ENCODE measurements at regions not wholly inside any gene's neighbourhood (a gene's known extent, or its start where the extent isn't known, plus 50 kb on each side); places are given as distances from the start of the nearest gene placed in this dataset.

- H3K36me3 Mint-ChIP-seq (ENCODE audit: unreplicated experiment) = no peaks in the 10 kb centered on the region
- H3K27ac Mint-ChIP-seq (ENCODE audit: unreplicated experiment) = no peak overlapping the region
- no peak for DNase-seq (ENCODE audit: extremely low spot score, unreplicated experiment)
- H3K4me3 Mint-ChIP-seq (ENCODE audit: unreplicated experiment) = no peak overlapping the region
- H3K4me1 Mint-ChIP-seq (ENCODE audit: unreplicated experiment) = no peaks in the 10 kb centered on the region
- TF ChIP-seq, protein P1, sequence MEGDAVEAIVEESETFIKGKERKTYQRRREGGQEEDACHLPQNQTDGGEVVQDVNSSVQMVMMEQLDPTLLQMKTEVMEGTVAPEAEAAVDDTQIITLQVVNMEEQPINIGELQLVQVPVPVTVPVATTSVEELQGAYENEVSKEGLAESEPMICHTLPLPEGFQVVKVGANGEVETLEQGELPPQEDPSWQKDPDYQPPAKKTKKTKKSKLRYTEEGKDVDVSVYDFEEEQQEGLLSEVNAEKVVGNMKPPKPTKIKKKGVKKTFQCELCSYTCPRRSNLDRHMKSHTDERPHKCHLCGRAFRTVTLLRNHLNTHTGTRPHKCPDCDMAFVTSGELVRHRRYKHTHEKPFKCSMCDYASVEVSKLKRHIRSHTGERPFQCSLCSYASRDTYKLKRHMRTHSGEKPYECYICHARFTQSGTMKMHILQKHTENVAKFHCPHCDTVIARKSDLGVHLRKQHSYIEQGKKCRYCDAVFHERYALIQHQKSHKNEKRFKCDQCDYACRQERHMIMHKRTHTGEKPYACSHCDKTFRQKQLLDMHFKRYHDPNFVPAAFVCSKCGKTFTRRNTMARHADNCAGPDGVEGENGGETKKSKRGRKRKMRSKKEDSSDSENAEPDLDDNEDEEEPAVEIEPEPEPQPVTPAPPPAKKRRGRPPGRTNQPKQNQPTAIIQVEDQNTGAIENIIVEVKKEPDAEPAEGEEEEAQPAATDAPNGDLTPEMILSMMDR (IDR thresholded peaks at IDR 0.05) = no peak
- H3K27me3 Mint-ChIP-seq (ENCODE audit: unreplicated experiment) = peaks cover 5% of the 10 kb centered on the region
- no peaks in the 10 kb centered on the region for H3K9me3 Mint-ChIP-seq (ENCODE audit: unreplicated experiment)
Measured at GRCh38 chr16:63349961-63350360, 1313.7 kb upstream of the CDH8 start.

DNA sequence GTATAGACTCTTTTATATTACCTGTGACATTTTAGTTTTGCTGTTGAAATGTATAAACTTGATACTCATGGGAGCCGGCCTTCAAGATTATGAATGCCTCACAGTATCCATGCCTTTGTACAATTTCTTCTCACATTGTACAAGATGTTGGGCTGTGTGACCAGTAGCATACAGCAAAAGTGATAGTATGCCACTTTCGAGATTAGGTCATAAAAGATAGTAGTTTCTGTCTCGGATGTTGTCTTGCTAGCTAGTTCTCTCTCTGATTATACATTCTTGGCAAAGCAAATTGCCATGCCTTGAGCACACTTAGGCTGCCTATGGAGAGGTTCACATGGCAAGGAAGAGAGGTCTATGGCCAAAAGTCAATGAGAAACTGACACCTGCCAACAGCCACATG is 1309.8 kb upstream of the CDH8 start:
- no peak for DNase-seq (ENCODE audit: extremely low spot score, unreplicated experiment)
- H3K4me1 Mint-ChIP-seq (ENCODE audit: unreplicated experiment) = no peaks in the 10 kb centered on the region
- TF ChIP-seq, protein P1 (IDR thresholded peaks at IDR 0.05) = no peak
- no peaks in the 10 kb centered on the region for H3K36me3 Mint-ChIP-seq (ENCODE audit: unreplicated experiment)
- H3K27me3 Mint-ChIP-seq (ENCODE audit: unreplicated experiment) = peaks cover 5% of the 10 kb centered on the region
- no peak overlapping the region for H3K4me3 Mint-ChIP-seq (ENCODE audit: unreplicated experiment)
- no peak overlapping the region for H3K27ac Mint-ChIP-seq (ENCODE audit: unreplicated experiment)
- H3K9me3 Mint-ChIP-seq (ENCODE audit: unreplicated experiment) = no peaks in the 10 kb centered on the region

- TF ChIP-seq, protein P1 (IDR thresholded peaks at IDR 0.05) = no peak
- H3K4me3 Mint-ChIP-seq (ENCODE audit: unreplicated experiment) = no peak overlapping the region
- no peaks in the 10 kb centered on the region for H3K27me3 Mint-ChIP-seq (ENCODE audit: unreplicated experiment)
- H3K9me3 Mint-ChIP-seq (ENCODE audit: unreplicated experiment) = no peaks in the 10 kb centered on the region
- H3K36me3 Mint-ChIP-seq (ENCODE audit: unreplicated experiment) = no peaks in the 10 kb centered on the region
- no peak for DNase-seq (ENCODE audit: extremely low spot score, unreplicated experiment)
- no peaks in the 10 kb centered on the region for H3K4me1 Mint-ChIP-seq (ENCODE audit: unreplicated experiment)
- H3K27ac Mint-ChIP-seq (ENCODE audit: unreplicated experiment) = no peak overlapping the region
Measured at GRCh38 chr16:63337264-63337663, 1301.0 kb upstream of the CDH8 start.

- TF ChIP-seq, protein P1 (IDR thresholded peaks at IDR 0.05) = no peak
- DNase-seq (ENCODE audit: extremely low spot score, unreplicated experiment) = no peak
- Mint-ChIP-seq H3K27ac (ENCODE audit: unreplicated experiment) (no peak overlapping the region), H3K36me3 (ENCODE audit: unreplicated experiment) (no peaks in the 10 kb centered on the region), H3K9me3 (ENCODE audit: unreplicated experiment) (no peaks in the 10 kb centered on the region), H3K4me1 (ENCODE audit: unreplicated experiment) (no peaks in the 10 kb centered on the region), H3K27me3 (ENCODE audit: unreplicated experiment) (no peaks in the 10 kb centered on the region), H3K4me3 (ENCODE audit: unreplicated experiment) (no peak overlapping the region)
Measured at GRCh38 chr16:63331111-63331510, 1294.9 kb upstream of the CDH8 start.

DNA sequence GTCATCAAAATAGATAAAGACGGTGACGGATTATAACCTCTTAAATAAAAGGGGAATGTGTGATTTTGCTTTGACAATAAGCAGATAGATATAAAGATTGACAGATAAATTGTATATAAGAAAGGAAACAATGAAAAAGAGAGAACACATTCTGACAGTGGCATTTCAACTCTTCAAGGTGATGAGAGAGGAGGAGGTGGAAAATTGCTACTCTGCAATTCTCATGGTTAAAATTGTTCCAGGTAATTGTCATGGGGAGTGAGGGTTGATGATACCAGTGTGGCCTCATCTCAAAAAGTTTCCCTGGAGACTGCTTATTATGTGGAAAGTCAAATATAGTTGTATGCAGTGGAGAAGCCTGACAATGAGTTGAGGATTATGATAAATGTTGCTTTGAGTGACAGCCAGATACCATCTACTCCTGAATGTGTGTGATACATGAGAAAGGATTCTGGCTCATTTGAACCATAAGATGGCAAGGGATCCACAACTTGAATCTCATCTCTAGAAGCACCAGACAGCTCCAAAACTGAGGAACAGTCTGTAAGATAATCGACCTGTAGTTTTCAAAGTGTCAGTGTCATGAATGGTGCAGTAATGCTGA is 1290.6 kb upstream of the CDH8 start:
- H3K27me3 Mint-ChIP-seq (ENCODE audit: unreplicated experiment) = no peaks in the 10 kb centered on the region
- H3K36me3 Mint-ChIP-seq (ENCODE audit: unreplicated experiment) = no peaks in the 10 kb centered on the region
- H3K4me3 Mint-ChIP-seq (ENCODE audit: unreplicated experiment) = no peak overlapping the region
- no peaks in the 10 kb centered on the region for H3K4me1 Mint-ChIP-seq (ENCODE audit: unreplicated experiment)
- no peaks in the 10 kb centered on the region for H3K9me3 Mint-ChIP-seq (ENCODE audit: unreplicated experiment)
- TF ChIP-seq, protein P1 (IDR thresholded peaks at IDR 0.05) = no peak
- H3K27ac Mint-ChIP-seq (ENCODE audit: unreplicated experiment) = no peak overlapping the region
- no peak for DNase-seq (ENCODE audit: extremely low spot score, unreplicated experiment)
